Calu3 (cell line): ENCODE measurements at regions not wholly inside any gene's neighbourhood (a gene's known extent, or its start where the extent isn't known, plus 50 kb on each side); places are given as distances from the start of the nearest gene placed in this dataset.
"Not testable (repeated sequence)": the region's sequence is repeated elsewhere in the genome, so short reads cannot be mapped to it uniquely, and the experiment has no call there.

Experiments used
- BruUV-seq: library from RNA; stranded (reverse); fragments of 400-500 nt; replicated peaks from 2 replicates; lab custom pipeline; 2021; lab: Mats Ljungman, UMichigan
- CTCF ChIA-PET: fragments of 300-600 bp; sonication (Branson Sonifier 250); formaldehyde crosslinking; loops from one replicate; lab custom pipeline; 2022; ENCODE audit warnings: antibody characterized with exemption; lab: Charles Lee
- DNase-seq: peaks from one replicate; pipeline ENCODE4 v3.0.0; 2022
- H3K27ac Mint-ChIP-seq: one replicate; pipeline ENCODE4 v1.8.0; 2022; ENCODE audit warnings: mixed read lengths; ENCODE audit not compliant: unreplicated experiment
- H3K27me3 Mint-ChIP-seq: one replicate; pipeline ENCODE4 v1.8.0; 2022; ENCODE audit warnings: mixed read lengths; ENCODE audit not compliant: unreplicated experiment
- H3K36me3 Mint-ChIP-seq: one replicate; pipeline ENCODE4 v1.8.0; 2022; ENCODE audit warnings: mild to moderate bottlenecking, moderate library complexity, mixed read lengths; ENCODE audit not compliant: insufficient read depth, unreplicated experiment
- H3K4me1 Mint-ChIP-seq: one replicate; pipeline ENCODE4 v1.8.0; 2022; ENCODE audit warnings: mild to moderate bottlenecking, low read depth, mixed read lengths; ENCODE audit not compliant: unreplicated experiment
- H3K4me3 Mint-ChIP-seq: one replicate; pipeline ENCODE4 v1.8.0; 2022; ENCODE audit warnings: mild to moderate bottlenecking, low read depth, moderate library complexity, mixed read lengths; ENCODE audit not compliant: unreplicated experiment
- H3K9me3 Mint-ChIP-seq: one replicate; pipeline ENCODE4 v1.8.0; 2022; ENCODE audit warnings: low read depth, mixed read lengths; ENCODE audit not compliant: unreplicated experiment
- intact Hi-C: fragments of 100-400 bp; cut with micrococcal nuclease; formaldehyde crosslinking; loops from one replicate; pipeline ENCODE4 v1.10.0; 2022; ENCODE audit not compliant: unreplicated experiment
- TF ChIP-seq, protein P1 (sequence below): fragments of 200-600 bp; IDR thresholded peaks from one replicate; pipeline ENCODE4 v1.8.0; 2022; ENCODE audit warnings: antibody characterized with exemption; ENCODE audit not compliant: unreplicated experiment

DNA sequence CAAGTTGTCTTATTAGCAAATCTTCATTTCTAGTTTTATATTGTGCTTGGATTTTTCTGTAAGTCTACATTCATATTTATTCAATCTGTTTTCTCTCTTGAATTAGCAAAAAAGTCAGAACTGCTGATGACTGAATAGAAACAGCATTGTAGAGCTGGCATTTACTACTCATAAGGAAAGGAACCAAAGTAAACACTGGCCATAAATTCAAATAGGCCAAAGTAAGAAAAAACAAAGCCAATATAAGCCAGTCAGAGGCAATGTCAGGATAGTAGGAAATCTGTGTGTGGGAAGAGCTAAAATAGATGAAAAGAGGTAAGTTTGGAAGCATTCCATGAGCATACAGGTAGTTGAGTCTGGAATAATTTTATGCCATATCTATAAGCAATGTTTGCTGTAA lies 307.2 kb upstream of the SLITRK3 start:
- Mint-ChIP-seq H3K9me3 (peaks cover 13% of the 10 kb centered on the region), H3K36me3 (no peaks in the 10 kb centered on the region), H3K27ac (no peak overlapping the region), H3K4me1 (peaks cover 7% of the 10 kb centered on the region), H3K27me3 (no peaks in the 10 kb centered on the region), H3K4me3 (no peak overlapping the region)
- BruUV-seq: no TSS peak
- TF ChIP-seq, protein P1, sequence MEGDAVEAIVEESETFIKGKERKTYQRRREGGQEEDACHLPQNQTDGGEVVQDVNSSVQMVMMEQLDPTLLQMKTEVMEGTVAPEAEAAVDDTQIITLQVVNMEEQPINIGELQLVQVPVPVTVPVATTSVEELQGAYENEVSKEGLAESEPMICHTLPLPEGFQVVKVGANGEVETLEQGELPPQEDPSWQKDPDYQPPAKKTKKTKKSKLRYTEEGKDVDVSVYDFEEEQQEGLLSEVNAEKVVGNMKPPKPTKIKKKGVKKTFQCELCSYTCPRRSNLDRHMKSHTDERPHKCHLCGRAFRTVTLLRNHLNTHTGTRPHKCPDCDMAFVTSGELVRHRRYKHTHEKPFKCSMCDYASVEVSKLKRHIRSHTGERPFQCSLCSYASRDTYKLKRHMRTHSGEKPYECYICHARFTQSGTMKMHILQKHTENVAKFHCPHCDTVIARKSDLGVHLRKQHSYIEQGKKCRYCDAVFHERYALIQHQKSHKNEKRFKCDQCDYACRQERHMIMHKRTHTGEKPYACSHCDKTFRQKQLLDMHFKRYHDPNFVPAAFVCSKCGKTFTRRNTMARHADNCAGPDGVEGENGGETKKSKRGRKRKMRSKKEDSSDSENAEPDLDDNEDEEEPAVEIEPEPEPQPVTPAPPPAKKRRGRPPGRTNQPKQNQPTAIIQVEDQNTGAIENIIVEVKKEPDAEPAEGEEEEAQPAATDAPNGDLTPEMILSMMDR: no peak
- CTCF ChIA-PET: no interaction called here
- intact Hi-C loops: no loop called here
- DNase-seq: no peak

DNA sequence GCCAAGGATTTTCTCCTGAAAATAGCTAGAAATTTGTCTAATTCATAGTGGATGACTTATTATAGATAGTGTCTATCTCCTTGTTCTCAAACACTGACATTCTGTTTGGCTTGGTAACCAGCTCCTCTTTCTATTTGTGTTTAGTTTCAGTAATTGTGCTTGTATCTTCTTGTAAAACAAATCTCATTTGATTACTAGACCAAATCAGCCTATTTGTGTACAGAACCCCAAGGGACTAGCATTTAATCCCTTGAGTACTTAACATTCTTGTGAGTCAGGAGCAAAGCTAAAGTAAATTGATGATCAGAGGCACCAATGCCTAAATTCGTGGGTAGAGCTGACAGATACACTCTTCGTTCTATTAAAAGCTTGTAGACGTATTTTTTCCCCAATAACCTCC lies 306.5 kb upstream of the SLITRK3 start:
- Mint-ChIP-seq H3K9me3 (peaks cover 13% of the 10 kb centered on the region), H3K36me3 (no peaks in the 10 kb centered on the region), H3K4me1 (peaks cover 8% of the 10 kb centered on the region), H3K27me3 (no peaks in the 10 kb centered on the region), H3K4me3 (no peak overlapping the region), H3K27ac (no peak overlapping the region)
- CTCF ChIA-PET: no interaction called here
- TF ChIP-seq, protein P1: no peak
- DNase-seq: no peak
- no TSS peak for BruUV-seq
- intact Hi-C loops: no loop called here

DNA sequence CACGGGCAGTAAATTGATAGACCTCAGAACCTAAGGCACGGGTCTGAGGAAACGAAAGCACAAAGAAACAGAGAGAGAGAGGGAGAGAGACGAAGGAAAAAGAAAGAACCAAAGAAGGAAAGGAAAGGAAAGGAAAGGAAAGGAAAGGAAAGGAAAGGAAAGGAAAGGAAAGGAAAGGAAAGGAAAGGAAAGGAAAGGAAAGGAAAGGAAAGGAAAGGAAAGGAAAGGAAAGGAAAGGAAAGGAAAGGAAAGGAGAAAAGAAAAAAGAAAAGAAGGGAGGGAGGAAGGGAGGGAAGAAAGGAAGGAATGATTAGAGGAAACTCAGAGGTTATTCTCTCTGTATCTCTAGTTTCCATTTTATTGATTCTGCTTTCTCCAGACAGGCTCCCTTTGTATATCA lies 302.6 kb upstream of the SLITRK3 start:
- BruUV-seq, CTCF ChIA-PET: not testable (repeated sequence)

DNA sequence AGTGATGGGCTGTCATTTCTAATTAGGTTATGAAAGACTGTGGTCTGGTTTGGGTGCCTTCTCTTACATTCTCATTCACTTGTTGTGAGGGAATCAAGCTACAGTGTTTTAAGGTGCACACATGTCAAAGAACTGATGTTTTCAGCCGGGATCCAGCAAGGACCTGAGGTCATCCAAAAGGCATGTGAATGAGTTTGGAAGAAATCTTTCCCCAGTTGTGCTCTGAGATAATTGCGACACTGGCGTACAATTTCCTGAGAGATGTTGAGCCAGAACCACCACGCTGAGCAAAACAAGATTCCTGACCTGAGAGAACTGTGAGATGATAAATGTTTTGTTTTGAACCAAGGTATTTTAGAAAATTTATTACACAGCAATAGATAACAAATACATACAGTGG lies 295.3 kb upstream of the SLITRK3 start:
- CTCF ChIA-PET: no interaction called here
- no peaks in the 10 kb centered on the region for H3K4me1 Mint-ChIP-seq
- H3K27ac Mint-ChIP-seq: no peak overlapping the region
- no peaks in the 10 kb centered on the region for H3K27me3 Mint-ChIP-seq
- TF ChIP-seq, protein P1: no peak
- intact Hi-C loops: no loop called here
- no peaks in the 10 kb centered on the region for H3K9me3 Mint-ChIP-seq
- H3K4me3 Mint-ChIP-seq: no peak overlapping the region
- BruUV-seq: no TSS peak
- no peaks in the 10 kb centered on the region for H3K36me3 Mint-ChIP-seq
- no peak for DNase-seq

More for the DNA sequence above, 302.6 kb upstream of the SLITRK3 start:
- H3K4me3 Mint-ChIP-seq, H3K4me1 Mint-ChIP-seq, H3K9me3 Mint-ChIP-seq, H3K27me3 Mint-ChIP-seq, intact Hi-C loops, H3K36me3 Mint-ChIP-seq, DNase-seq: not testable (repeated sequence)
- H3K27ac Mint-ChIP-seq: peak overlapping the region; percentile 3

DNA sequence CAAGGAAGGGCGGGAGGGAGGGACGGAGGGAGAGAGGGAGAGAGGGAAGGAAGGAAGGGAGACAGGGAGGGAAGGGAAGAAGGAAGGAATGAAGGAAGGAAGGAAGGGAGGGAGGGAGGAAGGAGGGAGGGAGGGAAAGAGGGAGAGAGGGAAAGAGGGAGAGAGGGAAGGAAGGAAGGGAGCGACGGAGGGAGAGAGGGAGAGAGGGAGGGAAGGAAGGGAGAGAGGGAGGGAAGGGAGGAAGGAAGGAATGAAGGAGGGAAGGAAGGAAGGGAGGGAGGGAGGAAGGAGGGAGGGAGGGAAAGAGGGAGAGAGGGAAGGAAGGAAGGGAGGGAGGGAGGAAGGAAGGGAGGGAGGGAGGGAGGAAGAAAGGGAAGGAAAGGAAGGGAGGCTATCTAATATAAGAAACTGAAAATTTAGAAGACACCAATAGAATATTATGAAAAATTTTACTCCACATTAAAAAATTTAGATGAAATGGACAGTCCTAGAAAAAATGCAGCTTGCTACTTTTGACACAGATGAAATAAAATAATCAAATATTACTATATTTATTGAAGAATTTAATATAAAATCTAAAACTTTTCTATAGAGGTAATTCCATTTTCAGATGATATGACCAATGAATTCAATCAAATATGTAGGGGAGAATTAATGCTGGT lies 280.3 kb upstream of the SLITRK3 start:
- no peaks in the 10 kb centered on the region for H3K4me1 Mint-ChIP-seq
- H3K27ac Mint-ChIP-seq: no peak overlapping the region
- CTCF ChIA-PET: interaction anchor here (0.6 kb wide), 1 partner anchor 275 kb away, joined by 3 read pairs; no protein-coding TSS in a partner anchor
- peaks cover 2% of the 10 kb centered on the region for H3K9me3 Mint-ChIP-seq
- no peak overlapping the region for H3K4me3 Mint-ChIP-seq
- no peaks in the 10 kb centered on the region for H3K27me3 Mint-ChIP-seq
- intact Hi-C loops: no loop called here
- BruUV-seq: no TSS peak
- DNase-seq: no peak
- no peaks in the 10 kb centered on the region for H3K36me3 Mint-ChIP-seq
- TF ChIP-seq, protein P1: no peak
